NB4 (cell line): ENCODE measurements at regions not wholly inside any gene's neighbourhood (a gene's known extent, or its start where the extent isn't known, plus 50 kb on each side); places are given as distances from the start of the nearest gene placed in this dataset.

ENCODE experiments used
- DNase-seq: peaks from one replicate; pipeline ENCODE4 v3.0.0; 2010; ENCODE audit warnings: low read depth
- H3K4me3 ChIP-seq: one replicate; pipeline ENCODE4 v1.5.1; 2011; ENCODE audit warnings: mild to moderate bottlenecking, low read depth, low read length, moderate library complexity
- MYC ChIP-seq: IDR thresholded peaks from 2 replicates; pipeline ENCODE4 v1.6.1; 2011; ENCODE audit warnings: low read depth, low read length
- POLR2A ChIP-seq: IDR thresholded peaks from 2 replicates; pipeline ENCODE4 v1.6.1; 2011; ENCODE audit warnings: mild to moderate bottlenecking; ENCODE audit not compliant: insufficient read length; ENCODE audit errors: extremely low read depth
- TF ChIP-seq, protein P1 (sequence below): IDR thresholded peaks from one replicate; pipeline ENCODE4 v1.5.1; 2012; ENCODE audit warnings: low read depth, low read length
- TF ChIP-seq, protein P2 (sequence below): IDR thresholded peaks from 2 replicates; pipeline ENCODE4 v1.6.1; 2011; ENCODE audit warnings: low read depth, low read length

DNA sequence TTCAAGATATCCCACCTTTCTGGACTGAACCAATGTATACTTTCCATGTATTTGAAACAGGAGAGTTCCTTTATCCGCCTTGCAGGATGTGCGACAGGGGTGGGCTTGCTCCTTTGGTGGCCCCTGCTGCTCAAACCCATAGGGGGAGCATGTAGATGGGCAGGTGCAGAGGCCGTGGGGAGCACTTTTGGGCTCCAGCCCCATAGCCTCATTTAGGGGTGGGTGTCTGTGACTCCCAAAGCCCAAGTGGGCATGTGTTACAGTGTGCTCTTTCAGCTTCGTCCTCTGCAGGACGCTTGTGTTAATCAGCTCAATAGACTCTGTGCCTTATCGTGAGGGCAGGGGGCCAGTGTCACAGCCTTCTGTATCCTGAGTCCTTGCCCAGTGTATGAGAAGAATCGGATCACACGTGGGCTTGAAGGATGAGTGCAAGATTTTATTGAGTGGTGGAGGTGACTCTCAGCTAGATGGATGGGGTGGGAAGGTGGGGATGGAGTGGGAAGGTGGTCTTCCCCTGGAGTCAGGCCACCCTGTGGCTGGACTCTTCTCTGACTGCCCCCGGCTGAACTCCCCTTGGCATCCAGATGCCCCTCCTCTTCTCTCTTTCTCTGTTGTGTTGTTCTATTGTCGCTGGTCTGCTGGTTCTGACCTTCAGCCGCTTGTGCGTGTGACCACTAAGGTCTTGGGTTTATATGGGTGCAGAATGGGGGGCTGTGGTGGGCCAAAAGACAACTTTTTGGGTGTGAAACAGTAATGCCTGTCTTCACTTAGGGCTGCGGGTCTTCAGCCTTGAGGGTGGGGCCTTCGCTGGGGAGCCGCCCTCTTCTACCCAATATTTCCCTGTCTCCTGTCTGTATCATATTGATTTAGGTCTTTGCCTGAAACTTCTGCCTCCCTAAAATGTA is 262.2 kb downstream of the GLRX3 start:
- DNase-seq, result no peak
- TF ChIP-seq MYC (no peak), POLR2A (no peak)
- TF ChIP-seq, protein P1, sequence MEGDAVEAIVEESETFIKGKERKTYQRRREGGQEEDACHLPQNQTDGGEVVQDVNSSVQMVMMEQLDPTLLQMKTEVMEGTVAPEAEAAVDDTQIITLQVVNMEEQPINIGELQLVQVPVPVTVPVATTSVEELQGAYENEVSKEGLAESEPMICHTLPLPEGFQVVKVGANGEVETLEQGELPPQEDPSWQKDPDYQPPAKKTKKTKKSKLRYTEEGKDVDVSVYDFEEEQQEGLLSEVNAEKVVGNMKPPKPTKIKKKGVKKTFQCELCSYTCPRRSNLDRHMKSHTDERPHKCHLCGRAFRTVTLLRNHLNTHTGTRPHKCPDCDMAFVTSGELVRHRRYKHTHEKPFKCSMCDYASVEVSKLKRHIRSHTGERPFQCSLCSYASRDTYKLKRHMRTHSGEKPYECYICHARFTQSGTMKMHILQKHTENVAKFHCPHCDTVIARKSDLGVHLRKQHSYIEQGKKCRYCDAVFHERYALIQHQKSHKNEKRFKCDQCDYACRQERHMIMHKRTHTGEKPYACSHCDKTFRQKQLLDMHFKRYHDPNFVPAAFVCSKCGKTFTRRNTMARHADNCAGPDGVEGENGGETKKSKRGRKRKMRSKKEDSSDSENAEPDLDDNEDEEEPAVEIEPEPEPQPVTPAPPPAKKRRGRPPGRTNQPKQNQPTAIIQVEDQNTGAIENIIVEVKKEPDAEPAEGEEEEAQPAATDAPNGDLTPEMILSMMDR, result no peak
- TF ChIP-seq, protein P2, sequence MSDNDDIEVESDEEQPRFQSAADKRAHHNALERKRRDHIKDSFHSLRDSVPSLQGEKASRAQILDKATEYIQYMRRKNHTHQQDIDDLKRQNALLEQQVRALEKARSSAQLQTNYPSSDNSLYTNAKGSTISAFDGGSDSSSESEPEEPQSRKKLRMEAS, result no peak
- no peak overlapping the region for H3K4me3 ChIP-seq

DNA sequence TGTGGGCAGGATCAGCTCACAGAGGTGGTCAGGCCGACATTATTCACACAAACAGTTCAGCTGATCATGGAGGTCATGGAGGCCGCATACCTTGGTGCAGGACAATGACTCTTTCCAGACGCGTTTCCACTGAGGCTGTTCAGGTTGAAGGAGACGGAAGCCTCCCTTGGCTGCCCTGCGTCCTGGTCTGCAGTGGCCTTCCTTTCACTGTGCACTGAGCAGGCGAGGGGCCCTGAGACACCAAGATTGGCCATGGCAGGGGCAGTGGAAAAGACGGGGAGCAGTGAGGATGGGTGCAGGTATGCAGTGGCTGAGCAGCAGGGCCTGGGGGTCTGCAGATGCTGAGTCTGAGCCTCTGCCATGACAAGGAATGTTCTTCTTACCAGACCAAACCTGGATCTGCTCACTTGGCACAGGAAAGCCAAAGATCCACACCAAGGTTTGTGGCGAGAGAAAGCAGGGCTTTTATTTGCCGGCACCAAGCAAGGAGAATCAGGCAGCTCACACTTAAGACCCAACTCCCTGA is 263.3 kb downstream of the GLRX3 start:
- DNase-seq, result no peak
- TF ChIP-seq, protein P1, result no peak
- TF ChIP-seq, protein P2, result no peak
- TF ChIP-seq MYC (no peak), POLR2A (no peak)
- H3K4me3 ChIP-seq, result no peak overlapping the region

DNA sequence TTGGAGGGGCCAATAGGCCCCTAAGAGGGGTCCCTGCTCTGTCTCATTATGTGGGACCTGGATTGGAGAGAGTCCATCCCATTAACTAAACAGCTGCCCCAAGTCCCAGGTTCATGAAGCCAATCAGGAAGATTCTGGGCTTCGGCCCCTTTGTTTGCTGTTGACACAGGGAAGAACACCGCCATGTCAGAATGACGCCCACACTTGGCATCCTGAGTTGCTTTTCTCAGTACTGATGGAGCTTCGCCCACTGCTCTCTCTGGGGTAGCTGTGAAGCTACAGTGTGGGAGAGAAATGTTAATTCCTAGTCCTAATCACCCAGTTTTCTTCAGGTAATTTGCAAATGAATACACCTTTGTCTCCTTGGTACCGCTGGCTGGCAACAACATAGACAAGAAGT is 264.7 kb downstream of the GLRX3 start:
- no peak overlapping the region for H3K4me3 ChIP-seq
- no peak for DNase-seq
- TF ChIP-seq POLR2A (no peak), MYC (no peak)
- TF ChIP-seq, protein P1, result no peak
- TF ChIP-seq, protein P2, result no peak

DNA sequence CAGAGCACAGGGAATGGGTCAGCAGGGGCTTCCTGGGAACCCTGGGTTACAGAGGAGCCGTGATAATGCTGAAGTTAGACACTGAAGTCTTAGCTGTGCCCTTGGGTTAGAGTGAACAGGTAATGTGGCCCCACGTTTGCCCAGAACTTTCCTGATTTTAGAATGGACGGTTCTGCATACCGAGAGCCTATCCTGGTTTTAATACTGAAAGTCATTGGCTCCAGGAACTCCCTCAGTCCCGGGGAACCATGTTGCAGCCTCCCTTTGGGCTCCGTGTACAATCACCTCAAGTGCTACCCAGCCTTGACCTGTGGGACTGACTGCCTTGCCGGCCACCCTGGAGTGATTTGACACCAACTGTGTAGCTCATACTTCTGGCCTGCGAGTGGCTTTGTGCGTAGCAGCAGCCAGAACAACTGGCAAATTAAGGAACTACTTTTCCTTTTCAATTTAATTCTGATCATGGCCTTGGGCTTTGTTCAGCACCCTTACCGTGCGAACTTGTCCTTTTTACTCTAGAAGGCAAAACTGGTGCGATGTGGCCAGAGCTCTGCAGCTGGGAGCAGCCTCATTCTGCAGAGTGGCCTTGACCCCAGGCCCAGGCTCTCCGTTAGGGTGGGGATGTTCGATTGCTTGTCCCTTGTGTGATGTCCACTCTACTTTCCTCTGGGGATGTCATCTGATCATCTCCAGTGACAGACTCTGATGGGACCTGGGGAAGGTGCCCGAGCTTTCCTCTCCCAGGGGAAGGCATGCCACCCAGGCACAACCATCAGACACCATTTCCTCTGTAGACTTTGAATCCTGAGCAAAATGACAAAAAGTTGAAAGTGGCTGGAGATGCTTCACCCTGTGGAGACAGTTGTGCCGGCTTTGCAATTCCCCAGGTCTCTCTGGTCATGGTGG is 265.9 kb downstream of the GLRX3 start:
- DNase-seq, result no peak
- no peak for TF ChIP-seq POLR2A
- TF ChIP-seq MYC, result no peak
- TF ChIP-seq, protein P2, result no peak
- TF ChIP-seq, protein P1, result no peak
- H3K4me3 ChIP-seq, result no peak overlapping the region

- no peak for TF ChIP-seq MYC
- no peak for TF ChIP-seq POLR2A
- TF ChIP-seq, protein P2, result no peak
- TF ChIP-seq, protein P1, result no peak
- H3K4me3 ChIP-seq, result no peak overlapping the region
- DNase-seq, result no peak
Measured at GRCh38 chr10:130403153-130404075, 267.2 kb downstream of the GLRX3 start.
